HG03095 (cell line): ENCODE measurements at regions not wholly inside any gene's neighbourhood (a gene's known extent, or its start where the extent isn't known, plus 50 kb on each side); places are given as distances from the start of the nearest gene placed in this dataset.

Experiments used
- ATAC-seq: cut with Tn5 transposase; IDR thresholded peaks from one replicate; pipeline ENCODE4 v1.9.1; 2021; ENCODE audit warnings: moderate library complexity; ENCODE audit not compliant: unreplicated experiment

GRCh38 chr13:63042686-63043085 lies 1627.0 kb upstream of the PCDH20 start:
- ATAC-seq, result no peak

GRCh38 chr13:63041640-63042414 lies 1626.2 kb upstream of the PCDH20 start:
- ATAC-seq, result no peak

GRCh38 chr13:63026285-63026797 lies 1610.7 kb upstream of the PCDH20 start:
- ATAC-seq, result no peak

- no peak for ATAC-seq
Measured at GRCh38 chr13:63025741-63026140, 1610.1 kb upstream of the PCDH20 start.

GRCh38 chr13:63024458-63024857 lies 1608.8 kb upstream of the PCDH20 start:
- ATAC-seq, result no peak

- ATAC-seq, result no peak
Measured at GRCh38 chr13:63011996-63012395, 1596.3 kb upstream of the PCDH20 start.

- ATAC-seq, result no peak
Measured at GRCh38 chr13:63010072-63010658, 1594.5 kb upstream of the PCDH20 start.

- ATAC-seq, result no peak
Measured at GRCh38 chr13:63005625-63006024, 1590.0 kb upstream of the PCDH20 start.

- ATAC-seq, result no peak
Measured at GRCh38 chr13:62997696-62998095, 1582.0 kb upstream of the PCDH20 start.

GRCh38 chr13:62997038-62997599 lies 1581.5 kb upstream of the PCDH20 start:
- ATAC-seq, result no peak

- ATAC-seq, result no peak
Measured at GRCh38 chr13:62973804-62974203, 1558.2 kb upstream of the PCDH20 start.

- no peak for ATAC-seq
Measured at GRCh38 chr13:62964522-62964921, 1548.9 kb upstream of the PCDH20 start.

- no peak for ATAC-seq
Measured at GRCh38 chr13:62960723-62961122, 1545.1 kb upstream of the PCDH20 start.

GRCh38 chr13:62933809-62934208 lies 1518.2 kb upstream of the PCDH20 start:
- ATAC-seq, result no peak

GRCh38 chr13:62932256-62932883 lies 1516.7 kb upstream of the PCDH20 start:
- no peak for ATAC-seq

GRCh38 chr13:62931853-62932252 lies 1516.2 kb upstream of the PCDH20 start:
- no peak for ATAC-seq

- no peak for ATAC-seq
Measured at GRCh38 chr13:62924395-62924794, 1508.7 kb upstream of the PCDH20 start.

- ATAC-seq, result no peak
Measured at GRCh38 chr13:62920159-62920558, 1504.5 kb upstream of the PCDH20 start.

GRCh38 chr13:62919491-62919890 lies 1503.8 kb upstream of the PCDH20 start:
- no peak for ATAC-seq

GRCh38 chr13:62910541-62911060 lies 1495.0 kb upstream of the PCDH20 start:
- no peak for ATAC-seq

- ATAC-seq, result no peak
Measured at GRCh38 chr13:62908321-62908720, 1492.7 kb upstream of the PCDH20 start.
